Chondrocyte (in vitro differentiated cells): ENCODE measurements at regions not wholly inside any gene's neighbourhood (a gene's known extent, or its start where the extent isn't known, plus 50 kb on each side); places are given as distances from the start of the nearest gene placed in this dataset.

Experiments used
- DNase-seq: peaks from one replicate; pipeline ENCODE4 v3.0.0; 2021; ENCODE audit warnings: mixed read lengths, low spot score
- H3K27ac Mint-ChIP-seq: one replicate; pipeline ENCODE4 v1.8.0; 2021; ENCODE audit warnings: mild to moderate bottlenecking, moderate library complexity, mixed read lengths; ENCODE audit not compliant: unreplicated experiment
- H3K27me3 Mint-ChIP-seq: 2 replicates; pipeline ENCODE4 v1.8.0; 2021; ENCODE audit warnings: low read depth, mixed read lengths
- H3K36me3 Mint-ChIP-seq: 2 replicates; pipeline ENCODE4 v1.8.0; 2021; ENCODE audit warnings: low read depth, mixed read lengths
- H3K4me1 Mint-ChIP-seq: 2 replicates; pipeline ENCODE4 v1.8.0; 2021; ENCODE audit warnings: low read depth, mild to moderate bottlenecking, mixed read lengths
- H3K4me3 Mint-ChIP-seq: one replicate; pipeline ENCODE4 v1.8.0; 2021; ENCODE audit warnings: mild to moderate bottlenecking, moderate library complexity, mixed read lengths; ENCODE audit not compliant: unreplicated experiment
- H3K9me3 Mint-ChIP-seq: 2 replicates; pipeline ENCODE4 v1.8.0; 2021; ENCODE audit warnings: low read depth, mixed read lengths
- CTCF ChIP-seq: fragments of 200-600 bp; sonication (generic); IDR thresholded peaks from 2 replicates; pipeline ENCODE4 v1.5.0; 2021; ENCODE audit warnings: antibody characterized with exemption, mild to moderate bottlenecking, moderate library complexity

GRCh38 chr18:34126121-34126520 lies 98.6 kb downstream of the NOL4 start:
- Mint-ChIP-seq H3K4me1 (peaks cover 23% of the 10 kb centered on the region), H3K4me3 (no peak overlapping the region), H3K27ac (no peak overlapping the region), H3K9me3 (no peaks in the 10 kb centered on the region), H3K36me3 (no peaks in the 10 kb centered on the region), H3K27me3 (no peaks in the 10 kb centered on the region)
- no peak for DNase-seq
- TF ChIP-seq CTCF, result no peak

- no peak for DNase-seq
- no peaks in the 10 kb centered on the region for H3K36me3 Mint-ChIP-seq
- no peak overlapping the region for H3K27ac Mint-ChIP-seq
- no peak overlapping the region for H3K4me3 Mint-ChIP-seq
- H3K27me3 Mint-ChIP-seq, result no peaks in the 10 kb centered on the region
- H3K4me1 Mint-ChIP-seq, result peaks cover 26% of the 10 kb centered on the region
- H3K9me3 Mint-ChIP-seq, result no peaks in the 10 kb centered on the region
- TF ChIP-seq CTCF, result peak; percentile 100
These were observed 101.9 kb downstream of the NOL4 start for GRCh38 chr18:34122724-34123334.

- H3K9me3 Mint-ChIP-seq, result no peaks in the 10 kb centered on the region
- DNase-seq, result no peak
- TF ChIP-seq CTCF, result no peak
- no peak overlapping the region for H3K4me3 Mint-ChIP-seq
- peaks cover 22% of the 10 kb centered on the region for H3K4me1 Mint-ChIP-seq
- no peaks in the 10 kb centered on the region for H3K27me3 Mint-ChIP-seq
- H3K27ac Mint-ChIP-seq, result peak overlapping the region; percentile 53
- H3K36me3 Mint-ChIP-seq, result no peaks in the 10 kb centered on the region
These were observed 103.5 kb downstream of the NOL4 start for GRCh38 chr18:34121200-34121721.

GRCh38 chr18:34120294-34120693 lies 104.4 kb downstream of the NOL4 start:
- H3K9me3 Mint-ChIP-seq, result no peaks in the 10 kb centered on the region
- DNase-seq, result no peak
- H3K27me3 Mint-ChIP-seq, result no peaks in the 10 kb centered on the region
- peaks cover 25% of the 10 kb centered on the region for H3K4me1 Mint-ChIP-seq
- no peaks in the 10 kb centered on the region for H3K36me3 Mint-ChIP-seq
- no peak overlapping the region for H3K4me3 Mint-ChIP-seq
- H3K27ac Mint-ChIP-seq, result no peak overlapping the region
- TF ChIP-seq CTCF, result no peak

- no peak for DNase-seq
- no peak for TF ChIP-seq CTCF
- peaks cover 27% of the 10 kb centered on the region for H3K4me1 Mint-ChIP-seq
- H3K36me3 Mint-ChIP-seq, result no peaks in the 10 kb centered on the region
- H3K27ac Mint-ChIP-seq, result no peak overlapping the region
- H3K27me3 Mint-ChIP-seq, result no peaks in the 10 kb centered on the region
- H3K9me3 Mint-ChIP-seq, result no peaks in the 10 kb centered on the region
- H3K4me3 Mint-ChIP-seq, result no peak overlapping the region
These were observed 107.4 kb downstream of the NOL4 start for GRCh38 chr18:34117319-34117718.
